ENCODE measurements at regions not wholly inside any gene's neighbourhood (a gene's known extent, or its start where the extent isn't known, plus 50 kb on each side); places are given as distances from the start of the nearest gene placed in this dataset.

DNA sequence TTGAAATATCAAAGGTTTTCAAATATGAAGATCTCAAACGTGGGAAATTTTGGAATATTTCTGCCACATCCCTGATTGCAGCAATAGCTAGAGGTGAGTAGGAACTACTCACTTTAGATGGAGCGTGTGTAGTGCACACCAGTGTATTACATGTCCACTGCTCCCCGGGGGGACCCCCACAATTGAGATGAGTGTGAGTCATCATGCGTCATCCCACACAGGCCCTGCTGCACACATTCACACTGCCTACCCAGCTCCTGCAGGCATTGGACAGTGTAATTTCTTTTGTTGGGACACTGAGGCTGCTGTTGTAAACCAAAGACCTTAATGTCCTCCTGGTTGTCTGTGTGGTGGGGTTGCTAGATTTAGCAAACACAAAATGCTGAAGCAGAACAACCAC is 280.0 kb downstream of the GAS1 start:
- TF ChIP-seq EZH2phosphoT487 (IDR thresholded peaks at IDR 0.05; ENCODE audit: borderline replicate concordance, low read length) (no peak), EZH2 (IDR thresholded peaks at IDR 0.05; ENCODE audit: low read length, unreplicated experiment) (no peak)
- TF ChIP-seq, protein P1, sequence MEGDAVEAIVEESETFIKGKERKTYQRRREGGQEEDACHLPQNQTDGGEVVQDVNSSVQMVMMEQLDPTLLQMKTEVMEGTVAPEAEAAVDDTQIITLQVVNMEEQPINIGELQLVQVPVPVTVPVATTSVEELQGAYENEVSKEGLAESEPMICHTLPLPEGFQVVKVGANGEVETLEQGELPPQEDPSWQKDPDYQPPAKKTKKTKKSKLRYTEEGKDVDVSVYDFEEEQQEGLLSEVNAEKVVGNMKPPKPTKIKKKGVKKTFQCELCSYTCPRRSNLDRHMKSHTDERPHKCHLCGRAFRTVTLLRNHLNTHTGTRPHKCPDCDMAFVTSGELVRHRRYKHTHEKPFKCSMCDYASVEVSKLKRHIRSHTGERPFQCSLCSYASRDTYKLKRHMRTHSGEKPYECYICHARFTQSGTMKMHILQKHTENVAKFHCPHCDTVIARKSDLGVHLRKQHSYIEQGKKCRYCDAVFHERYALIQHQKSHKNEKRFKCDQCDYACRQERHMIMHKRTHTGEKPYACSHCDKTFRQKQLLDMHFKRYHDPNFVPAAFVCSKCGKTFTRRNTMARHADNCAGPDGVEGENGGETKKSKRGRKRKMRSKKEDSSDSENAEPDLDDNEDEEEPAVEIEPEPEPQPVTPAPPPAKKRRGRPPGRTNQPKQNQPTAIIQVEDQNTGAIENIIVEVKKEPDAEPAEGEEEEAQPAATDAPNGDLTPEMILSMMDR (conservative IDR thresholded peaks at IDR 0.05; ENCODE audit: low read depth, low read length): no peak

Data from PC-3 (cell line).